ENCODE measurements at regions not wholly inside any gene's neighbourhood (a gene's known extent, or its start where the extent isn't known, plus 50 kb on each side); places are given as distances from the start of the nearest gene placed in this dataset.

GRCh38 chr18:30712383-30712782 is 330.2 kb downstream of the DSC3 start:
- no peak for TF ChIP-seq GATA2 (IDR thresholded peaks at IDR 0.05; ENCODE audit: low read depth, low read length)
- no peak for TF ChIP-seq GATA3 (IDR thresholded peaks at IDR 0.05; ENCODE audit: low read depth, low read length)

All from SH-SY5Y (cell line).